Upper lobe of left lung (tissue), 6 donors: ENCODE measurements at regions not wholly inside any gene's neighbourhood (a gene's known extent, or its start where the extent isn't known, plus 50 kb on each side); places are given as distances from the start of the nearest gene placed in this dataset.
"Not testable (repeated sequence)": the region's sequence is repeated elsewhere in the genome, so short reads cannot be mapped to it uniquely, and the experiment has no call there.

Source experiments
- ATAC-seq, 2 donors: fragments of 200-7000 bp; cut with Tn5 transposase; one replicate each; pipeline ENCODE4 v1.9.1; 2022; ENCODE audit warnings: mild to moderate bottlenecking in 2 of 2, moderate library complexity in 2 of 2; ENCODE audit not compliant: low FRiP score in 2 of 2
- DNase-seq, 2 donors: peaks; one replicate each; pipeline ENCODE4 v3.0.0-alpha.2; 2019 to 2020
- H3K27ac ChIP-seq, 4 donors: fragments of 200-600 bp; sonication (generic); one replicate each; pipeline ENCODE4 v1.5.1; 2016 to 2019
- H3K27me3 ChIP-seq, 4 donors: fragments of 200-600 bp; sonication (generic); one replicate each; pipeline ENCODE4 v1.5.1; 2017 to 2019
- H3K36me3 ChIP-seq, 4 donors: fragments of 200-600 bp; sonication (generic); one replicate each; pipeline ENCODE4 v1.5.1; 2016 to 2019
- H3K4me1 ChIP-seq, 4 donors: fragments of 200-600 bp; sonication (generic); one replicate each; pipeline ENCODE4 v1.5.1; 2018 to 2019
- H3K4me3 ChIP-seq, 4 donors: fragments of 200-600 bp; sonication (generic); one replicate each; pipeline ENCODE4 v1.5.1; 2017 to 2019; ENCODE audit warnings: mild to moderate bottlenecking in 2 of 4, moderate library complexity in 1 of 4
- H3K9me3 ChIP-seq, 4 donors: fragments of 200-600 bp; sonication (generic); one replicate each; pipeline ENCODE4 v1.5.1; 2018 to 2019
- CTCF ChIP-seq, 6 experiments: fragments of 450-650 bp in 4 of 6; fragments of 200-600 bp in 2 of 6; sonication (generic) in 2 of 6; IDR thresholded peaks; one replicate each; pipeline ENCODE4 v1.5.1; 2016 to 2019; ENCODE audit warnings: antibody characterized with exemption in 6 of 6
- EP300 ChIP-seq, 4 donors: sonication (generic); formaldehyde crosslinking; IDR thresholded peaks; one replicate each; pipeline ENCODE4 v1.5.1; 2017; ENCODE audit warnings: antibody characterized with exemption in 4 of 4, control low read depth in 2 of 4
- POLR2A ChIP-seq, 4 donors: fragments of 450-650 bp; IDR thresholded peaks; one replicate each; pipeline ENCODE4 v1.5.1; 2016 to 2017; ENCODE audit warnings: antibody characterized with exemption in 4 of 4, mild to moderate bottlenecking in 2 of 4
- POLR2AphosphoS5 ChIP-seq, 2 donors: sonication (generic); formaldehyde crosslinking; IDR thresholded peaks; one replicate each; pipeline ENCODE4 v1.5.1; 2017; ENCODE audit warnings: antibody characterized with exemption in 2 of 2
- WGBS, 2 donors: methylation state at CpG; one replicate each; pipeline ENCODE4 v1.1.5; 2017 to 2018; 5-methylcytosine and 5-hydroxymethylcytosine counted together
- donor health status: DM: no; HTN: no; CAD: no; lungs with moderate emphysema.
- donor health status: DM: no; HTN: yes; CAD: no; lungs with severe emphysema.

GRCh38 chr1:143717434-143717833, 254.4 kb downstream of the FAM72C start:
- WGBS, 2 donors = 28 to 50% methylated on average over 1 to 9 of the region's 21 CpGs
- no peaks in the 10 kb centered on the region for H3K27me3 ChIP-seq

GRCh38 chr1:143714913-143715312, 256.9 kb downstream of the FAM72C start:
- not testable (repeated sequence) for H3K9me3 ChIP-seq, H3K4me3 ChIP-seq, H3K27ac ChIP-seq, ATAC-seq, H3K4me1 ChIP-seq, H3K36me3 ChIP-seq, DNase-seq, H3K27me3 ChIP-seq
- 76% methylated on average over 3 of the region's 4 CpGs; no CpG with 5 or more reads in 1 of the 2 donors for WGBS, 2 donors

More at GRCh38 chr1:143717434-143717833, 254.4 kb downstream of the FAM72C start:
- H3K9me3 ChIP-seq = no peaks in the 10 kb centered on the region
- H3K27ac ChIP-seq = no peak overlapping the region
- ATAC-seq (no peak), DNase-seq (peak in 1 of 2 donors; percentile 74)
- H3K4me1 ChIP-seq = no peaks in the 10 kb centered on the region
- TF ChIP-seq EP300 (IDR thresholded peaks at IDR 0.05) (no peak), POLR2AphosphoS5 (IDR thresholded peaks at IDR 0.05) (no peak), POLR2A (IDR thresholded peaks at IDR 0.05) (no peak)
- H3K36me3 ChIP-seq = no peaks in the 10 kb centered on the region
- no peak overlapping the region for H3K4me3 ChIP-seq

GRCh38 chr1:143709606-143710259, 262.1 kb downstream of the FAM72C start:
- not testable (repeated sequence) for DNase-seq, H3K4me1 ChIP-seq, H3K9me3 ChIP-seq, H3K4me3 ChIP-seq, H3K27ac ChIP-seq, H3K36me3 ChIP-seq, H3K27me3 ChIP-seq
- peak in 2 of 6 experiments; percentile 18 to 36 for TF ChIP-seq CTCF (IDR thresholded peaks at IDR 0.05)
- ATAC-seq = peak in 1 of 2 donors; percentile 40
- WGBS, 2 donors = 51 to 56% methylated on average over 5 to 8 of the region's 10 CpGs

GRCh38 chr1:143702739-143703138, 269.0 kb downstream of the FAM72C start:
- ATAC-seq, H3K4me3 ChIP-seq, H3K9me3 ChIP-seq, H3K27ac ChIP-seq, H3K36me3 ChIP-seq, H3K4me1 ChIP-seq: not testable (repeated sequence)
- H3K27me3 ChIP-seq = peaks cover 0 to 17% (median 0%) of the 10 kb centered on the region in 4 donors
- WGBS, 2 donors = no CpG with 5 or more reads among the region's 27 CpGs
- peak in 1 of 2 donors; percentile 44 for DNase-seq

GRCh38 chr1:143699731-143700130, 272.1 kb downstream of the FAM72C start:
- ATAC-seq = no peak

GRCh38 chr1:143699115-143699514, 272.7 kb downstream of the FAM72C start:
- DNase-seq (peak in 1 of 2 donors; percentile 21), ATAC-seq (peak in 1 of 2 donors; percentile 65)
- 2 to 4% methylated on average over 4 to 10 of the region's 17 CpGs for WGBS, 2 donors
- peaks cover 0 to 21% (median 0%) of the 10 kb centered on the region in 4 donors for H3K27me3 ChIP-seq
- H3K9me3 ChIP-seq = no peaks in the 10 kb centered on the region
- no peaks in the 10 kb centered on the region for H3K36me3 ChIP-seq
- TF ChIP-seq CTCF (IDR thresholded peaks at IDR 0.05) (no peak), POLR2AphosphoS5 (IDR thresholded peaks at IDR 0.05) (no peak), POLR2A (IDR thresholded peaks at IDR 0.05) (no peak), EP300 (IDR thresholded peaks at IDR 0.05) (no peak)
- H3K27ac ChIP-seq = no peak overlapping the region
- H3K4me1 ChIP-seq = no peaks in the 10 kb centered on the region
- no peak overlapping the region for H3K4me3 ChIP-seq

More at GRCh38 chr1:143699731-143700130, 272.1 kb downstream of the FAM72C start:
- Histone ChIP-seq H3K4me3 (no peak overlapping the region), H3K27me3 (peaks cover 0 to 21% (median 0%) of the 10 kb centered on the region in 4 donors), H3K27ac (no peak overlapping the region), H3K36me3 (no peaks in the 10 kb centered on the region), H3K4me1 (no peaks in the 10 kb centered on the region), H3K9me3 (no peaks in the 10 kb centered on the region)
- WGBS, 2 donors = 8 to 40% methylated on average over 1 to 15 of the region's 20 CpGs
- TF ChIP-seq POLR2AphosphoS5 (IDR thresholded peaks at IDR 0.05) (no peak), CTCF (IDR thresholded peaks at IDR 0.05) (no peak), EP300 (IDR thresholded peaks at IDR 0.05) (no peak), POLR2A (IDR thresholded peaks at IDR 0.05) (no peak)
- DNase-seq = peak in 1 of 2 donors; percentile 54
